H54 (cell line): ENCODE measurements at regions not wholly inside any gene's neighbourhood (a gene's known extent, or its start where the extent isn't known, plus 50 kb on each side); places are given as distances from the start of the nearest gene placed in this dataset.
"Not testable (repeated sequence)": the region's sequence is repeated elsewhere in the genome, so short reads cannot be mapped to it uniquely, and the experiment has no call there.

Experiments used
- DNase-seq: peaks from one replicate; pipeline ENCODE4 v3.0.0; 2011; ENCODE audit warnings: low spot score, mixed read lengths; ENCODE audit not compliant: insufficient read length
- FAIRE-seq: peaks from 3 replicates; lab custom pipeline; 2011; peaks lifted over from hg19 to GRCh38; lab: Jason Lieb, UNC
- POLR2A ChIP-seq: IDR thresholded peaks from 2 replicates; pipeline ENCODE4 v1.6.1; 2011; ENCODE audit warnings: low read depth, mild to moderate bottlenecking, low read length

GRCh38 chr7:79608005-79608404 is 154.5 kb upstream of the MAGI2 start:
- DNase-seq (no peak), FAIRE-seq (no peak)
- TF ChIP-seq POLR2A = no peak

- no peak for TF ChIP-seq POLR2A
- no peak for DNase-seq
- no peak for FAIRE-seq
Observed at GRCh38 chr7:79604841-79605240, 151.4 kb upstream of the MAGI2 start.

- DNase-seq (no peak), FAIRE-seq (no peak)
Observed at GRCh38 chr7:79598351-79598750, 144.9 kb upstream of the MAGI2 start.

GRCh38 chr7:79594671-79595070 is 141.2 kb upstream of the MAGI2 start:
- FAIRE-seq, DNase-seq: not testable (repeated sequence)

More at GRCh38 chr7:79598351-79598750, 144.9 kb upstream of the MAGI2 start:
- TF ChIP-seq POLR2A = no peak

GRCh38 chr7:79593866-79594301 is 140.4 kb upstream of the MAGI2 start:
- FAIRE-seq = no peak
- DNase-seq = no peak
- TF ChIP-seq POLR2A = no peak

- DNase-seq = no peak
- no peak for TF ChIP-seq POLR2A
- FAIRE-seq = no peak
Observed at GRCh38 chr7:79590916-79591623, 137.6 kb upstream of the MAGI2 start.

GRCh38 chr7:79590391-79590790 is 136.9 kb upstream of the MAGI2 start:
- DNase-seq (no peak), FAIRE-seq (no peak)
- no peak for TF ChIP-seq POLR2A

- FAIRE-seq = no peak
- DNase-seq = no peak
- no peak for TF ChIP-seq POLR2A
Observed at GRCh38 chr7:79570903-79571302, 117.4 kb upstream of the MAGI2 start.

- no peak for DNase-seq
- TF ChIP-seq POLR2A = no peak
- FAIRE-seq = no peak
Observed at GRCh38 chr7:79563821-79564522, 110.5 kb upstream of the MAGI2 start.

GRCh38 chr7:79555571-79555970 is 102.1 kb upstream of the MAGI2 start:
- DNase-seq (no peak), FAIRE-seq (peak; percentile 61)
- TF ChIP-seq POLR2A = no peak

GRCh38 chr7:79553811-79554555 is 100.5 kb upstream of the MAGI2 start:
- no peak for TF ChIP-seq POLR2A
- FAIRE-seq = peak; percentile 94
- no peak for DNase-seq

GRCh38 chr7:79552463-79552862 is 99.0 kb upstream of the MAGI2 start:
- FAIRE-seq = no peak
- TF ChIP-seq POLR2A = no peak
- no peak for DNase-seq

GRCh38 chr7:79548727-79549126 is 95.3 kb upstream of the MAGI2 start:
- no peak for FAIRE-seq
- no peak for DNase-seq
- no peak for TF ChIP-seq POLR2A

GRCh38 chr7:79547132-79547531 is 93.7 kb upstream of the MAGI2 start:
- no peak for DNase-seq
- TF ChIP-seq POLR2A = no peak
- FAIRE-seq = no peak

- TF ChIP-seq POLR2A = no peak
- FAIRE-seq (no peak), DNase-seq (no peak)
Observed at GRCh38 chr7:79540592-79540991, 87.1 kb upstream of the MAGI2 start.
